Stimulated activated CD4-positive, alpha-beta T cell treated with anti-CD3 and anti-CD28 coated beads, Interleukin-2, amount 100 ng/mL, for 24 hours (primary cell): ENCODE measurements at regions not wholly inside any gene's neighbourhood (a gene's known extent, or its start where the extent isn't known, plus 50 kb on each side); places are given as distances from the start of the nearest gene placed in this dataset.
"Not testable (repeated sequence)": the region's sequence is repeated elsewhere in the genome, so short reads cannot be mapped to it uniquely, and the experiment has no call there.

Source experiments
- DNase-seq, 2 donors: peaks; one replicate each; pipeline ENCODE4 v3.0.0-alpha.2; 2020

GRCh38 chr1:209100460-209100859 lies 483.1 kb upstream of the CAMK1G start:
- DNase-seq, result no peak

DNA sequence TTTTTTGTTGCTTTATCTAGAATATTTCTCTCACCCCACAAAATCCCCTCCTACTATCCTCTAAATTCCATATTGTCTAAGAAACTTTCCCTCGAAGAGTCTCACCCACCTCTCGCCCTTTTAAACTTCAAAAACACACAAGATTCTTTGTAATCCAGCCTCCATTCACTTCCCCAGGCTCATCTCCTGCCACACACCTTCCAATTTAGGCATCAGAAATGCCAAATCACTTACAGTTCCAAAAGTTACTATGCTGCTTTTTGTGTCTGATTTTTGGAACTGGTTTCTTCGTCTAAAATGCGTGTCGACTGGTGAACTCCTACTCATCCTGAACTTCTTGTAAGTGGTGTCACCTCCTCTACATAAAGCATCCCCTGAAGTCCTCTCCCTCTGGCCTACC lies 482.4 kb upstream of the CAMK1G start:
- no peak for DNase-seq

DNA sequence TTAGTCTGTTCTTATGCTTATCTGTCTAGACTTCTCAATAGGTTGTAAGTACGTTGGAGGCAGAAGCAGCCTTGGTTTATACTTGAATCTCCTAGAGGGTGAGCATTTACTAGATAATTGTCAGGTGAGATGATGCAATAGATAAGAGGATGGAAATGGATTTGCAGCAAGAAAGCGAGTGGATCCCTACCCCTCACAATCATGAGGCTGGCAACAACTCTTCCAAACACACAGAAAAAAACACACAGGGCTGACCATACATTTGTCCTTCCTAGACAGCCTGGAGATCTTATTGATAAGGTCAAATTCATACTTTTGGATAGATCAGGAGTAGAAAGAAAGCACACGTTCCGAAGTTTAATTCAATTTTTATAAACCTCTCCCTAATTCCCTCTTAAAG lies 481.4 kb upstream of the CAMK1G start:
- DNase-seq, result no peak

DNA sequence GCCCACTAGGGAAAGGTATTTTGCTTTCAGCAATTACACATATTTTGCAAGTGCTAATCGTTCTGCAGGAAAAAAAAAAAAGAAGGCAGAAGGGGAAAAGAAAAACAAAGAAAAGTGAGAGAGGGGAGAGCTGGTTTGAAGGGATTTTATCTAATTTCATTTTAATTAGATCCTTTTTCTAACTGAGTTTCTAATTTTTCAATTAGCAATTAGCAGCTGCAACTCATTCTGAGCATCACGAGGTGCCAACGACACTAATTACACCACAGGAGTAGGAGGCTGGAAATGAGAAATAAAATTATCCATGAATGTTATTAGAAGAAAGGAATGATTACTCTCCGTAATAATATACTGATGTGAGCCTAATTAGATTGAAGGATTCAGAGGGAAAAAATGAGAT lies 481.0 kb upstream of the CAMK1G start:
- DNase-seq, result no peak

DNA sequence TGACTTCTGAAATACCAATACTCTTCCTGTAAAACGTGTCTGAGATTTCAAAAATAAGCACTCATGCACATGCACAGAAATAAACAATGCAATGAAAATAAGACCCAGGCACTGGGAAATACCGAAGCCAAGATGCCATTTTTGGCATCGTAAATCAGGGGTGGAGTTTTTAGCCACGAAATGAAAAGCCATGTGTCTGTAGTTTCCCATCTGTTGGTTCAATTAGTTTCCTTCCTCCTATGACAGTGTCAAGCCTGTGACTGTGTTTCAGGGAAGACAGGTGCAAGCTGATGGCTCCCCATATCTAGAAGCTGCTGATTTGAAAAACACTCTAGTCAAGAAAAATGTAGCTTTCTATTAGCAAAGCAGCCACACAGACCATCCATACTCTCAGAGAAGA lies 480.4 kb upstream of the CAMK1G start:
- DNase-seq, result no peak

DNA sequence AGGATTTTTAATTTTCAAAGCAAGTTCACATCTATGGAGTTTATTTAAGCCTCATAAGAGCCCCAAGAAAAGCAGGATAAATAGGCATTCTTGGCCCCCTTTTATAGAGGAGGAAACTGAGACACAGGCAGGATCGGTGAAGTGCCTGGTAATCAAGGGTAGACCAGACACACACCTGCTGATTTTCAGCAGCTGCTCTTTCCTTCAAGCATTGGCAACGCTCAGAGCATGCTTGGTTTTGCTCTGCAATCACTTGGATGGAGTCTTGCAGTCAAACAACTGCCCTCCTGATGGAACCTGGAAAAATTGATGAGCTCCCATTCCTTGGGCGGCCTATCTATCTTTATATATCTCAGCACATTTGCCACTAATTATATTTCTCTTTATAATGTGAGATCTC lies 478.9 kb upstream of the CAMK1G start:
- DNase-seq, result no peak

DNA sequence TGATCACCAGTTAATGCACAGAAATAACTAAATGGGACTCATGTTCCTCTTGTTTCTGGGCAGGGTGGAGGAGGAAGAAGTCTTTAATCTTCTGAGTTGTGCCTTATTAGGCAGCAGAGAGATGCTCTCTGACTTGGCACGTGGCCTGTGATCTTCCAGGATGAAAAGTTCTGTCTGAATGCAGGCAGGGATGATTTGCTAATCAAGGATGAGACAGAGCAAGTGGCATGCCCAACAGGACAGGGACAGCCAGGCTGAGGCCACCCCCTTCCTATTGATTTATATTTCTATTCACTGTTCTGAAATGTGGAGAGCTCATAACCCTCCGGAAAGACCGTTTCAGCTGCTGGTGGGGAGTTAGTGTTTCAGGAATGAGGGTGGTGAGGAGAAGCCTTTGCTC lies 477.8 kb upstream of the CAMK1G start:
- DNase-seq, result no peak

DNA sequence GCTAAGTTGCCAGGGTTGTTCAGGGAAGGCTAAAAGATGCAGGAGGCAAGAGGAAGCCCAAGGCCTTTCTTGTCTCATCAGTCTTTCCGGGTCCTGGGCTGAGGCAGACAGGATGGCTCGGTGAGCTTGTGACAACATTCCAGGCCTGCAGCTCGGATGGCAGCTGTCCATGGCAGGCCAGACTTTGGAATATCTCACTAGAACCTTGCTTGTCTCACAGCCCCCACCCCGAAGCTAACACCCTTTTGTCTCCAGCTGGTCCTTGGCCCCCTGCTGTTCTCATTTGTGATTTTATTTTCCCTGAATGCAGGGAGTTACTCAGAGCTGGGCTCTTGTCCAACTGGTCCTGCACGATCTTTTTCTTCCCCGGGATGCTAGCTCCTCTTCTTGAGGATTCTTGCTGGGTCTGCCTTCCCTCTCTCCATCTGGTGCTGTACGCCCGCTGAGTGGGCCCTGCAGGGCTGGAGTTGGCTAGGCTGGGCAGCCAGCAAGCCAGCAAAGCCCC lies 477.2 kb upstream of the CAMK1G start:
- DNase-seq, result no peak

DNA sequence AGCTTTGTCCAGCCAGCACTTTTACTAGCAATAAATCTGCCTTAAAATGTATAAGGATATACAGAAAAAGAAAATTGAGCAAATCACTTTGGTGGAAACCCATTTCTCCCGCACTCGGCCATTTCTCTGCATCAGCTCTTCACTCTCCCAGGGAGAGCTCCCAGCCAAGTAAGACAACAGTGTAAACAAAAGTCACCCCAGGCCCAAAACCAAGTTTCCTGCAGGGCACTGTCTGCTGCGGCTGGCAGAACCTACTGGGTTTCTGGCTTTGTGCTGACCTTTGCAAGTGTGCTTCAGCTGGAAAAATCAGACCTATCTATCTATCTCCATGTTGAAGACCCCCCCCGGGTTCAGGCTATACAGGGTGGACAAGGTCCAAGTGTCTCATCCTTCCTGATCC lies 476.7 kb upstream of the CAMK1G start:
- no peak for DNase-seq

DNA sequence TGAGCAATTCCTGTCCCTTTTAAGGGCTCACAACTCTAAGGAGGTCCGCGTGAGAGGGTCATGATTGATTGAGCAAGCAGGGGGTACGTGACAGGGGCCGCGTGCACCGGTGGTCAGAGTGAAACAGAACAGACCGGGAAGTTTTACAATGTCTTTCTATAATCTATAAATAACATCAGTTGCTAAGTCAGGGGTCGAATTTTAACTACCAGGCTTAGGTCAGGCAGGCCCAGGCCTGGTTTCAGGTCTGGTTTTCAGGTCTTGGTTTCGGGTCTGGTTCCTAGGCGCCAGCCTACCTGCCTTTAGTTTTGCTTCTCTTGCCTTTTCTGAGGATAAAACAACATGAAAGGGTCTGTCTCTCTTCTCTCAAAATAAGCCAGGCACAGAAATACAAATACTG lies 476.0 kb upstream of the CAMK1G start:
- DNase-seq, result no peak

DNA sequence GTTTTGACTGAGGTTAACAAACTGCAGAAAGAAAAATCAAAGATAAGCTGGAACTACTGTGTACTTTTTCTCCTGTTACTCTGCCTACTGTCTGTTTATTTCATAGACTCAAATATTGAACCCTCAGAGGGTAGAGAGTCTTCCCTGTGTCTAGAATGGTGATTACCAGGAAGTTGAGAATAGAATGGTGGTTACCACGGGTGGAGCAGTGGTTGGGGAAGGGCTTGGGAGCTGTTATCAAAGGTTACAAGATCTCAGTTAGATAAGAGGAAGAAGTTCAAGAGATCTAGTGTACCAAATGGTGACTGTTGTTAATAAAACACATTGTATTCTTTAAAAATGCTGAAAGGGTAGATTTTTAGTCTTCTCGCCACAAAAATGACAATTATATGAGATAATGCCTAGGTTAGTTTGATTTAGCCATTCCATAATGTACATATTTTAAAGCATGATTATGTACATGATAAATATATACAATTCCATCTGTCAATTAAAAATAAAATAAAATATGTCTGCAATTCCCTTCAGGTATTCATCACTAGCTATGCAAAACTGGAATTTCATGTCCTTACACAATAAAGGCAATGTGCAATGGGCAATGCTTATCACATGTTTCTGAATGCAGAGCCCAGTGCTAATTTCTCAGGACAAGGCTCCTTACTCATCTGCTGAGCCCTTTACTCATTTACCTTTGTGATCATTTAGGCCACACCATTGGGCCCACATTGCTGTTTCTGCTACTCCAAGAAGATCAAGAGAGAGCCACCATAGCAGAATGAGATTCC lies 474.3 kb upstream of the CAMK1G start:
- no peak for DNase-seq

DNA sequence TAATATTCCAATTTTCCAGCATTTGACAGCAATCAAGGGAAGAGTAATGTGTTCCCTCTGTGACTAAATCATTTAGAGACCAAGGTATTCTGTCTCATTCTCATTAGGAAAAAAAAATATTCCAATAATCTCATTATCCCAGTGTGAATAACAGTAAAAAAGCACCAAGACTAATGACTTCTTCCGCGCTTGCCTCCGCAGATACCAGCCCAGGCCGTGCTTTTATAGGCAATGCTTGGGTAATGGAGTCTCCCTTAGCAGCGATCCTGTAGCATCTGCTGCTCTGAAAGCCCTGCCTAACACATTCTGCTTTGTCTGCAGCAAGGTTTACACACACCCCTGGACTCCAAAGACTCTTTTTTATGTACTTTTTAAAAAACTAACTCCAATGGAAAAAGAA lies 470.0 kb upstream of the CAMK1G start:
- DNase-seq, result no peak

GRCh38 chr1:209116705-209117104 lies 466.8 kb upstream of the CAMK1G start:
- no peak for DNase-seq

GRCh38 chr1:209123601-209124000 lies 459.9 kb upstream of the CAMK1G start:
- no peak for DNase-seq

DNA sequence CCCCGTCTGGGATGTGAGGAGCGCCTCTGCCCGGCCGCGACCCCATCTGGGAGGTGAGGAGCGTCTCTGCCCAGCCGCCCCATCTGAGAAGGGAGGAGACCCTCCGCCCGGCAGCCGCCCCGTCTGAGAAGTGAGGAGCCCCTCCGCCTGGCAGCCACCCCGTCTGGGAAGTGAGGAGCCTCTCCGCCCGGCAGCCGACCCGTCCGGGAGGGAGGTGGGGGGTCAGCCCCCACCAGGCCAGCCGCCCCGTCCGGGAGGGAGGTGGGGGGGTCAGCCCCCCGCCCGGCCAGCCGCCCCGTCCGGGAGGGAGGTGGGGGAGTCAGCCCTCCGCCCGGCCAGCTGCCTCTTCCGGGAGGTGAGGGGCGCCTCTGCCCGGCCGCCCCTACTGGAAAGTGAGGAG lies 454.4 kb upstream of the CAMK1G start:
- DNase-seq, result not testable (repeated sequence)

DNA sequence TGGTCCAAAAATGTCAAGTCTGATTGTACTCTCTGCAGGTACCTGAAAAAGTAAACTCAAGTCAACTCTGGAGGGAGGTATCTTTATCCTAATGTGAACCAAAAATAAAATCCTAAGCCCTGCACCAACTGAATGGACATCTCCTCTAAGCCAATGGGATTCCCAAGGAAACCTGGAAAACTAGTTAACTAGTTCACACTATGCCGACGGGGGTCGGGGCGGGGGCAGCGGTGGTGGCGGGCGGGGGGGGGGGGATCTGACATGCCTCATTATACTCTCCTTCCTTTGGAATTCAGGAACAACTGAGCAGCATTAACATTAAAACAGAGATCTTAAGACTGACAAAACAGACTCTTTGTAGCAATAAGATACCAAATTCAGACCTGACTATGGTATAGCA lies 452.6 kb upstream of the CAMK1G start:
- no peak for DNase-seq

DNA sequence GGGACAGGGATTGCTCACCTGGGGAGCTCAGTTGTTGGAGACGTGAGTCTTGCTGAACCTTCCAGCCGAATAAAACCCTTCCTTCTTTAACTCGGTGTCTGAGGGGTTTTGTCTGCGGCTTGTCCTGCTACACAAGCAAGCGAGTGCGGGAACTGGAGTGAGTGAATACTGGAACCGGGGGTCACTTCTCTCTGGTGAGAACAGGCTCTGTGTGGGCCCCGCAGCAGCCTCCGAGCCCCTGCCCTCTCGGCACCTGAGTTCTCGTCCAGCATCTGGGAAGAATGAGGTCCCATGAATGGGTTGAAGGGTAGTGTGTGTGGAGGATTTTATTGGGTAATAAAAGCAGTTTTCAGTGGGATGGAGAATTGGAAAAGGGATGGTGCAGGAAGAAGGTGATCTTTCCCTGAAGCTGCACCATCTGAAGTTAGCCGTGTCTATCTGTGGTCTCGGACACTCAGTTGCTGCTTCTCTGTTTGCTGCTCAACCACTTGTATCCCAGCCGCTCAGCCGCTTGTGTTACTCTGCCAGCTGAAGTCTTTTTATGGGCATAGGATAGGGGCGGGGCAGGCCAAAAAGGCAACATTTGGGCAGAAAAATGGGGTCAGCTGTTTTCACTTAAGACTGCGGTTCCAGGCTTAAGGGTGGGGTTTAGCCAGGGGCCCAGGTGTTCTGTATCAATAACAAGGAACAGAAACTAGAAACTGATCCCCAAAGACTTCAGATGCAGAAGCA lies 450.6 kb upstream of the CAMK1G start:
- no peak for DNase-seq

DNA sequence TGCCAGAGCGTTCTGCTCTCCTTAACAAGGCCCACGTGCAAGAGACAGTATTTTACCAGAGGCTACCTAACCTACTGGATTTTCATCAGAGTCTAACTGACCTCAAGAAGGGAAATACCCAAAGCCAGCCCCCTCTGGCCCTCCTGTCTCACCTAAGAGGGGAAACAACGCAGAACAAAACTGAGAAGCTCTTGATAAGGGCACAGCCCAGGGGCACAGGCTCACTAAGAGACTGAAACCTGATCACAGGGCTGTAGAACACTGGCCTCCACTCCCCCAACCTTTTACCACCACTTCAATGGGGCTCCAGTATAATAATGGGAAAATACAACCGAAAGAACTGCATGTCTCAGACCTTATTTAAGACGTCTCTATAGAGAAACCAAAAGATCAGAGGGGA lies 449.5 kb upstream of the CAMK1G start:
- DNase-seq, result no peak

DNA sequence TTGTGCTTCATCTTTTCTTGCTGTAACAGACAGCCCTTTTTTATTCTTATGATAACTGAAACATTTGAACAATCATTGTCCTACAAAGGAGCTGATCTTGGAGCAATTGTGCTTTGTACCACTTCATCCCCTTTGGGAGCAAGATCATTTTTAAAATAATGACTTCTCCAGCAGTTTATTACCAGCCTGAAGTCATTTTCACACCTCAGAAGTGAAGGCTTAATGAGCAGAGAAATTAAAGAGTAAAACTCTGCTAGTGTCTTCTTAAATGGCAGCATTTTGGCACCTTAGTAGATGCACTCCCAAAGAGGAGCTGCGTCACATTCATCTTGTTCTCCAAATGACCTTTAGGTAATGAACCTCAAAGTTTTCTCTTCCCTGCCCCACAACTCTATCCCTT lies 439.6 kb upstream of the CAMK1G start:
- no peak for DNase-seq

- DNase-seq, result no peak
Measured at GRCh38 chr1:209150114-209150513, 433.4 kb upstream of the CAMK1G start.

DNA sequence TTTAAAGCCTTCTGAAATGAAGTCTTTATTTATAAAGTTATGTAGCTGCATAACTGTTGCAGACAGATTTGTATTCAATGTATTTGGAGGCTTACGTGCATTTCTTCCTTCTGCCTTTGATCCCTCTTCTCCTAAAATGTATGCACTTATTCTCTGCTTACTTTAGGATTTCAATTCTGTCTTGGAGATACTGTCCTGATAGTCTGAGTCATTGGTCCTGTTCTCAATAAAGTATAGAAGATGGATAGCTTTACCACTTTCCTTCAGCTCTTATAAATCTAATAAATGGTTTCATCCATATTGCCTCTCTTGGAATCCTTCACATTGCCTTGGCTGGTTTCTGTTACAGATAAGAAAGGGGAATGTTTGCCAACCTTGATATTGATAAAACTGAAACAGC lies 430.1 kb upstream of the CAMK1G start:
- DNase-seq, result no peak

GRCh38 chr1:209154912-209155311 lies 428.6 kb upstream of the CAMK1G start:
- no peak for DNase-seq

- DNase-seq, result no peak
Measured at GRCh38 chr1:209155546-209155945, 428.0 kb upstream of the CAMK1G start.

DNA sequence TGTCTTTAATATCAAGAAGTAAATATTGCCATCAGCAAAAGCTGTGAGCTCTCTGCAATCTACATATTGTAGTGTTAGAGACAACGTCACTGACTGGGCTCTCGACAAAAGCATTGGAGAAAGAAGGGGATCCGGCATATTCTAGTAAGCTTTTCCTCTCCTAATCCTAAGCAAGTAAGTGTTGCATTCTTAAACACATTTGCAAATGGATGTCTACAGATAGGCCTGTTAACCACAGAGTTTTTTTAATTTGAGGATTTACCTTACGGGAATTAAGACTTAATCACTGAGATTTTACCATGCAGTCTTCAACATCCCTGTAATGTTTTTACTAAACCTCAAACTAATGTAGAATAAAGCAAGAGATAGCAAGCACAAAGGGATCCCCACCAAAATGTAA lies 426.5 kb upstream of the CAMK1G start:
- no peak for DNase-seq
